ENCODE measurements at regions not wholly inside any gene's neighbourhood (a gene's known extent, or its start where the extent isn't known, plus 50 kb on each side); places are given as distances from the start of the nearest gene placed in this dataset.

DNA sequence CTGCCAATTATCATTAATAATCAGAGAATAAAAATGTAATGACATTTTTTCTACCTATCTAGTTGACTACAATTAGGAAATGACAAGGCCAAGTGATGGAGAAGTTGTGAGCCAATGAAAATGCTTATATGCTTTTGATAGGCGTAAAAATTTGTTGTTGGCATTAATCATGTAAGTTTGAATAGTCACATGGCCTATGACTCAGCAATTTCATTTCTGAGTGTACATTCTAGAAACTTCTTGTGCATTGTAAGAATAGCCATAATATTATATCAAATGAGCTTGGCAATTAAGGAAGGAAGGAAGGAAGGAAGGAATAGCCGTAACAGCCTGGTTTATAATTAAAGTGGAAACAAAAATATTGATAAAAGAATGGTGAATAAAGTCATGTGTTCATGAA lies 179.9 kb downstream of the PTH2R start:
- Mint-ChIP-seq H3K9me3 (no peaks in the 10 kb centered on the region), H3K27ac (no peak overlapping the region), H3K4me1 (ENCODE audit: unreplicated experiment) (no peaks in the 10 kb centered on the region), H3K27me3 (no peaks in the 10 kb centered on the region), H3K4me3 (no peak overlapping the region), H3K36me3 (no peaks in the 10 kb centered on the region)
- DNase-seq (ENCODE audit: extremely low spot score, unreplicated experiment), result no peak
- TF ChIP-seq CTCF (conservative IDR thresholded peaks at IDR 0.05), result no peak

DNA sequence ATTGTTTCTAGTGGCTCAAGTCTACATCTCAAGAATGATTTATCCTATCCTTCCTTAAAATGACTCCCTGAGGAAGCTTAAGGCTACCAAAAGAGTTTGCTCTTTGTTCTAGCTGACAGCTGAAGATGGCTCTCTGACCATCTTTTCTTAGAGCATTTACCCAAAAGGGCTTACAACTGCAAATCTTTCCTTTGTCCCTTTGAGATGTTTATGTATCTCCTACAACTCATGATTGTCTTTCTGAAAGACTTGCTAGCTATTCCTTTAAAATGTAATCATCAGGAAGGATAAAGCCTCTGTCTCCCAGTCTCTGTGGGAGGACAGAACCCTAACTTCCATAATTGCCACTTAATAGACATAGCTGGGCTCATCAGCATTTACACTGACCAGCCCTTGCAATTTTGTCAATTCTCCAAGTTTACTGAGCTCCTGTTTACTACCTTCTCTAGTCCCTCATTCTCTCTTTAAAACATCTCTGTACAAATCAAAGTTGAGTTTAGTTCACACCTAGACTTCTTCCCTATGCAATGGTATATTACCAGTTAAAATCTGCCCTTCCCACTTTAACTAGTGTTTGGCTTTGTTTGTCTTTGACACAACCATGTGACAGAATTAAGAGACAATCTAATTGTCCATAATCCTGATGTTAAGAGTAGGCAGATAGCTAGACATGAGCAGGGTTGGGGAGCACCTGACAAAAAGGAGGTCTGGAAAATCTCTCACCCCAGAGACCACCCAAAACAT lies 188.2 kb downstream of the PTH2R start:
- no peaks in the 10 kb centered on the region for H3K27me3 Mint-ChIP-seq
- no peaks in the 10 kb centered on the region for H3K36me3 Mint-ChIP-seq
- no peak for DNase-seq (ENCODE audit: extremely low spot score, unreplicated experiment)
- TF ChIP-seq CTCF (conservative IDR thresholded peaks at IDR 0.05), result no peak
- no peak overlapping the region for H3K4me3 Mint-ChIP-seq
- H3K27ac Mint-ChIP-seq, result peak overlapping the region; percentile 70
- no peaks in the 10 kb centered on the region for H3K4me1 Mint-ChIP-seq (ENCODE audit: unreplicated experiment)
- H3K9me3 Mint-ChIP-seq, result no peaks in the 10 kb centered on the region

- H3K36me3 Mint-ChIP-seq, result no peaks in the 10 kb centered on the region
- H3K27me3 Mint-ChIP-seq, result no peaks in the 10 kb centered on the region
- no peaks in the 10 kb centered on the region for H3K9me3 Mint-ChIP-seq
- no peak for DNase-seq (ENCODE audit: extremely low spot score, unreplicated experiment)
- H3K27ac Mint-ChIP-seq, result peak overlapping the region; percentile 70
- H3K4me3 Mint-ChIP-seq, result no peak overlapping the region
- no peaks in the 10 kb centered on the region for H3K4me1 Mint-ChIP-seq (ENCODE audit: unreplicated experiment)
- TF ChIP-seq CTCF (conservative IDR thresholded peaks at IDR 0.05), result no peak
Observed at GRCh38 chr2:208595386-208596275, 189.0 kb downstream of the PTH2R start.

- H3K27ac Mint-ChIP-seq, result no peak overlapping the region
- H3K9me3 Mint-ChIP-seq, result no peaks in the 10 kb centered on the region
- no peak overlapping the region for H3K4me3 Mint-ChIP-seq
- H3K4me1 Mint-ChIP-seq (ENCODE audit: unreplicated experiment), result no peaks in the 10 kb centered on the region
- H3K36me3 Mint-ChIP-seq, result no peaks in the 10 kb centered on the region
- H3K27me3 Mint-ChIP-seq, result no peaks in the 10 kb centered on the region
- no peak for DNase-seq (ENCODE audit: extremely low spot score, unreplicated experiment)
- no peak for TF ChIP-seq CTCF (conservative IDR thresholded peaks at IDR 0.05)
Observed at GRCh38 chr2:208607694-208608093, 201.1 kb downstream of the PTH2R start.

- TF ChIP-seq CTCF (conservative IDR thresholded peaks at IDR 0.05), result no peak
- Mint-ChIP-seq H3K36me3 (no peaks in the 10 kb centered on the region), H3K27ac (no peak overlapping the region), H3K9me3 (no peaks in the 10 kb centered on the region), H3K27me3 (no peaks in the 10 kb centered on the region), H3K4me1 (ENCODE audit: unreplicated experiment) (no peaks in the 10 kb centered on the region), H3K4me3 (no peak overlapping the region)
- DNase-seq (ENCODE audit: extremely low spot score, unreplicated experiment), result no peak
Observed at GRCh38 chr2:208608122-208608835, 201.7 kb downstream of the PTH2R start.
